PC-9 (cell line): ENCODE measurements at regions not wholly inside any gene's neighbourhood (a gene's known extent, or its start where the extent isn't known, plus 50 kb on each side); places are given as distances from the start of the nearest gene placed in this dataset.
"Not testable (repeated sequence)": the region's sequence is repeated elsewhere in the genome, so short reads cannot be mapped to it uniquely, and the experiment has no call there.

Source experiments
- BruUV-seq: library from RNA; stranded (reverse); fragments of 400-500 nt; replicated peaks from 2 replicates; lab custom pipeline; 2021; lab: Mats Ljungman, UMichigan
- CTCF ChIA-PET: fragments of 300-600 bp; sonication (Branson Sonifier 250); formaldehyde crosslinking; loops from one replicate; lab custom pipeline; 2022; ENCODE audit warnings: antibody characterized with exemption; lab: Charles Lee
- POLR2A ChIA-PET: fragments of 300-600 bp; sonication (Branson Sonifier 250); formaldehyde crosslinking; loops from one replicate; lab custom pipeline; 2022; ENCODE audit warnings: antibody characterized with exemption; ENCODE audit not compliant: unreplicated experiment; lab: Charles Lee
- DNase-seq, 2 experiments: peaks; one replicate each; pipeline versions ENCODE4 v3.0.0 to v3.0.0-alpha.2; 2015 to 2022; ENCODE audit warnings: mixed read lengths in 1 of 2
- H2AFZ ChIP-seq: fragments of 200-600 bp; sonication (generic); 2 replicates; pipeline ENCODE4 v1.8.1; 2017; ENCODE audit warnings: antibody characterized with exemption
- H3F3A ChIP-seq: fragments of 200-600 bp; sonication (generic); 2 replicates; pipeline ENCODE4 v1.8.1; 2017; ENCODE audit warnings: antibody characterized with exemption, mild to moderate bottlenecking, low read depth; ENCODE audit not compliant: insufficient read depth
- H3K27ac ChIP-seq: fragments of 200-600 bp; sonication (generic); 2 replicates; pipeline ENCODE4 v1.6.1; 2016; ENCODE audit warnings: mixed run types
- H3K27me3 ChIP-seq: fragments of 200-600 bp; sonication (generic); 2 replicates; pipeline ENCODE4 v1.6.1; 2016; ENCODE audit warnings: low read depth, mixed run types; ENCODE audit not compliant: insufficient read depth
- H3K36me3 ChIP-seq: fragments of 200-600 bp; sonication (generic); 2 replicates; pipeline ENCODE4 v1.6.1; 2016; ENCODE audit warnings: low read depth, mixed run types
- H3K4me1 ChIP-seq: fragments of 200-600 bp; sonication (generic); replicated peaks from 2 replicates; pipeline ENCODE4 v1.6.1; 2016; ENCODE audit warnings: mixed run types; ENCODE audit not compliant: insufficient read depth
- H3K4me2 ChIP-seq: fragments of 200-600 bp; sonication (generic); 2 replicates; pipeline ENCODE4 v1.6.1; 2017; ENCODE audit warnings: mixed run types
- H3K4me3 ChIP-seq: fragments of 200-600 bp; sonication (generic); 2 replicates; pipeline ENCODE4 v1.6.1; 2016; ENCODE audit warnings: mixed run types
- H3K79me2 ChIP-seq: fragments of 200-600 bp; sonication (generic); 2 replicates; pipeline ENCODE4 v1.6.1; 2017; ENCODE audit warnings: low read depth, mixed run types
- H3K9me2 ChIP-seq: fragments of 200-600 bp; sonication (generic); 2 replicates; pipeline ENCODE4 v1.8.1; 2017; ENCODE audit warnings: mild to moderate bottlenecking; ENCODE audit not compliant: insufficient read depth
- H3K9me3 ChIP-seq: fragments of 200-600 bp; sonication (generic); 2 replicates; pipeline ENCODE4 v1.8.1; 2016; ENCODE audit warnings: low read depth; ENCODE audit not compliant: insufficient read depth
- H4K20me1 ChIP-seq: fragments of 200-600 bp; sonication (generic); 2 replicates; pipeline ENCODE4 v1.8.1; 2017; ENCODE audit not compliant: insufficient read depth
- CTCF ChIP-seq: fragments of 200-600 bp; sonication (generic); conservative IDR thresholded peaks from 2 replicates; pipeline ENCODE4 v1.6.1; 2017; ENCODE audit warnings: mixed run types, antibody characterized with exemption, mild to moderate bottlenecking, moderate library complexity
- EZH2 ChIP-seq: fragments of 200-600 bp; sonication (generic); IDR thresholded peaks from 2 replicates; pipeline ENCODE4 v1.8.0; 2017; ENCODE audit warnings: antibody characterized with exemption, low read depth
- intact Hi-C: fragments of 100-400 bp; cut with micrococcal nuclease; formaldehyde crosslinking; loops from one replicate; pipeline ENCODE4 v1.10.0; 2022; ENCODE audit not compliant: unreplicated experiment

- DNase-seq: no peak
- intact Hi-C loops: no loop called here
- H3K4me2 ChIP-seq: no peak overlapping the region
Observed at GRCh38 chr6:74447013-74447412, 751.0 kb downstream of the CD109 start.

GRCh38 chr6:74439123-74439811 lies 743.3 kb downstream of the CD109 start:
- no peaks in the 10 kb centered on the region for H3K4me1 ChIP-seq
- no peaks in the 10 kb centered on the region for H3K9me2 ChIP-seq
- H3F3A ChIP-seq: no peaks in the 10 kb centered on the region
- H2AFZ ChIP-seq: no peak overlapping the region
- H3K4me2 ChIP-seq: no peak overlapping the region
- no peak overlapping the region for H3K27ac ChIP-seq
- intact Hi-C loops: no loop called here
- H3K36me3 ChIP-seq: no peaks in the 10 kb centered on the region
- ChIA-PET CTCF (no interaction called here), POLR2A (no interaction called here)
- TF ChIP-seq EZH2: no peak
- no peak for TF ChIP-seq CTCF
- no peaks in the 10 kb centered on the region for H3K9me3 ChIP-seq
- DNase-seq: no peak
- no peaks in the 10 kb centered on the region for H4K20me1 ChIP-seq
- H3K4me3 ChIP-seq: no peak overlapping the region
- no peaks in the 10 kb centered on the region for H3K79me2 ChIP-seq
- no peaks in the 10 kb centered on the region for H3K27me3 ChIP-seq
- no TSS peak for BruUV-seq

More at GRCh38 chr6:74447013-74447412, 751.0 kb downstream of the CD109 start:
- ChIA-PET POLR2A (no interaction called here), CTCF (no interaction called here)
- Histone ChIP-seq H3K4me1 (no peaks in the 10 kb centered on the region), H3K9me3 (no peaks in the 10 kb centered on the region), H3F3A (no peaks in the 10 kb centered on the region), H3K27ac (no peak overlapping the region), H3K36me3 (no peaks in the 10 kb centered on the region), H4K20me1 (no peaks in the 10 kb centered on the region), H3K27me3 (no peaks in the 10 kb centered on the region), H2AFZ (no peak overlapping the region), H3K9me2 (no peaks in the 10 kb centered on the region), H3K79me2 (no peaks in the 10 kb centered on the region), H3K4me3 (no peak overlapping the region)
- BruUV-seq: no TSS peak
- no peak for TF ChIP-seq CTCF
- TF ChIP-seq EZH2: no peak

DNA sequence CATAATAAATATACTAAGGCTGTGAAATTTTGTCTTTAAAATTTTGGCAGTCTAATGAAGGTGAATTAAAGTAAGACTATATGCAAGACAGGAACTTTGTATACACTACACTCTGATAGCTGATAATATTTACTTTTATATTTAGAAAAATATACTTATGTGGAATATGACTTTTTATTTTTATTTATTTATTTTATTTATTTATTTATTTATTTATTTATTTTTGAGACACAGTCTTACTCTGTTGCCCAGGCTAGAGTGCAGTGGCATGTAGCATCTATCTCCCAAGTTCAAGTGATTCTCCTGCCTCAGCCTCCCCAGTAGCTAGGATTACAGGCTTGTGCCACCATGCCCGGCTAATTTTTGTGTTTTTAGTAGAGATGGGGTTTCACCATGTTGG lies 742.4 kb downstream of the CD109 start:
- CTCF ChIA-PET, DNase-seq, H3K4me2 ChIP-seq, H3K36me3 ChIP-seq, H3K27ac ChIP-seq, H4K20me1 ChIP-seq, H3F3A ChIP-seq, H3K79me2 ChIP-seq, H3K4me1 ChIP-seq, H2AFZ ChIP-seq, POLR2A ChIA-PET, H3K9me3 ChIP-seq, BruUV-seq, intact Hi-C loops, H3K27me3 ChIP-seq, H3K9me2 ChIP-seq, H3K4me3 ChIP-seq: not testable (repeated sequence)

DNA sequence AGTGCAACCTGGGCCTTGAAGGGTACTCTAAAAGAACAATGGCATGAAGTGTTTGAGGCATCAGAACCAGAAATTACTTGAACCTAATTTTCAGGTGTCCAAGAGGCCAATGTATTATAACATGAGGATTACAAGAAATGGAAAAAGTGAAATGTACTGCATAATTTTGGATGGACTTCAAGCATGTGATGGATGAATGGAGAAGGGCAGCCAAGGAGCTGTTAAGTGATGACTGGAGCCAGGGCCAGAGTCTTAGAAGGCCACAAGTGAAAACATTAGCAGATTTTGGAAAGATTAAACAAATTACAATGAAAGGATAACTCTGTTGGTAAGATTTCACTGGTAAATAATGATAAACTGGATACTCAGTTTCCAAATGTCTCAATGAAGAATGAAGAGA lies 738.2 kb downstream of the CD109 start:
- Histone ChIP-seq H3K9me2 (no peaks in the 10 kb centered on the region), H3K4me3 (no peak overlapping the region), H3F3A (no peaks in the 10 kb centered on the region), H3K36me3 (no peaks in the 10 kb centered on the region), H3K79me2 (no peaks in the 10 kb centered on the region), H3K4me2 (no peak overlapping the region), H3K4me1 (no peaks in the 10 kb centered on the region), H3K27ac (no peak overlapping the region), H4K20me1 (no peaks in the 10 kb centered on the region), H3K9me3 (no peaks in the 10 kb centered on the region), H2AFZ (no peak overlapping the region), H3K27me3 (no peaks in the 10 kb centered on the region)
- POLR2A ChIA-PET: no interaction called here
- CTCF ChIA-PET: no interaction called here
- intact Hi-C loops: no loop called here
- DNase-seq: no peak
- TF ChIP-seq CTCF (no peak), EZH2 (no peak)
- no TSS peak for BruUV-seq
